ENCODE measurements at regions not wholly inside any gene's neighbourhood (a gene's known extent, or its start where the extent isn't known, plus 50 kb on each side); places are given as distances from the start of the nearest gene placed in this dataset.

GRCh38 chr2:190809139-190809764, 71.4 kb upstream of the GLS start:
- Histone ChIP-seq H3K36me3 (ENCODE audit: control insufficient read depth in 2 of 2, extremely low read depth in 1 of 2, insufficient read depth in 2 of 2, low read length in 2 of 2) (no peaks in the 10 kb centered on the region), H3K9me1 (replicated peaks; ENCODE audit: control insufficient read depth, extremely low read depth, insufficient read depth, low read length) (no peaks in the 10 kb centered on the region), H3K4me1 (ENCODE audit: control insufficient read depth, extremely low read depth, insufficient read depth, low read length) (no peaks in the 10 kb centered on the region), H3K9me3 (replicated peaks; ENCODE audit: control insufficient read depth, insufficient read depth, low read length) (no peaks in the 10 kb centered on the region), H3K27ac (ENCODE audit: insufficient read depth, low read depth, low read length) (no peak overlapping the region), H2AFZ (ENCODE audit: low read depth, low read length) (no peak overlapping the region), H3K4me2 (ENCODE audit: insufficient read depth, low read length) (no peak overlapping the region), H3K4me3 (replicated peaks in 1 of 3; ENCODE audit: insufficient read depth in 1 of 3, low read depth in 1 of 3, low read length in 3 of 3) (no peak overlapping the region), H3K9ac (replicated peaks; ENCODE audit: extremely low read depth, insufficient read depth, low read length) (no peak overlapping the region), H4K20me1 (replicated peaks; ENCODE audit: control insufficient read depth, extremely low read depth, insufficient read depth, low read length) (no peaks in the 10 kb centered on the region), H3K27me3 (ENCODE audit: control insufficient read depth in 2 of 2, insufficient read depth in 2 of 2, low read length in 2 of 2) (peaks cover 0 to 8% of the 10 kb centered on the region in 2 experiments), H3K79me2 (ENCODE audit: control insufficient read depth, insufficient read depth, low read length) (no peaks in the 10 kb centered on the region)
- TF ChIP-seq, protein P1, sequence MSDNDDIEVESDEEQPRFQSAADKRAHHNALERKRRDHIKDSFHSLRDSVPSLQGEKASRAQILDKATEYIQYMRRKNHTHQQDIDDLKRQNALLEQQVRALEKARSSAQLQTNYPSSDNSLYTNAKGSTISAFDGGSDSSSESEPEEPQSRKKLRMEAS (IDR thresholded peaks at IDR 0.05; ENCODE audit: insufficient read depth, insufficient read length): no peak
- no peak for TF ChIP-seq JUN (IDR thresholded peaks at IDR 0.05; ENCODE audit: borderline replicate concordance, insufficient read depth, insufficient read length, low read depth)
- TF ChIP-seq EZH2 (IDR thresholded peaks at IDR 0.05; ENCODE audit: borderline replicate concordance, low read depth, low read length, severe bottlenecking): no peak
- no peak for TF ChIP-seq POLR2A (IDR thresholded peaks at IDR 0.05; ENCODE audit: low read depth, low read length)
- TF ChIP-seq POLR2AphosphoS5 (IDR thresholded peaks at IDR 0.05; ENCODE audit: insufficient read depth, low read depth, low read length): no peak
- no peak for TF ChIP-seq GATA2 (IDR thresholded peaks at IDR 0.05; ENCODE audit: insufficient read depth, insufficient read length, low read depth, low read length)
- TF ChIP-seq, protein P2, sequence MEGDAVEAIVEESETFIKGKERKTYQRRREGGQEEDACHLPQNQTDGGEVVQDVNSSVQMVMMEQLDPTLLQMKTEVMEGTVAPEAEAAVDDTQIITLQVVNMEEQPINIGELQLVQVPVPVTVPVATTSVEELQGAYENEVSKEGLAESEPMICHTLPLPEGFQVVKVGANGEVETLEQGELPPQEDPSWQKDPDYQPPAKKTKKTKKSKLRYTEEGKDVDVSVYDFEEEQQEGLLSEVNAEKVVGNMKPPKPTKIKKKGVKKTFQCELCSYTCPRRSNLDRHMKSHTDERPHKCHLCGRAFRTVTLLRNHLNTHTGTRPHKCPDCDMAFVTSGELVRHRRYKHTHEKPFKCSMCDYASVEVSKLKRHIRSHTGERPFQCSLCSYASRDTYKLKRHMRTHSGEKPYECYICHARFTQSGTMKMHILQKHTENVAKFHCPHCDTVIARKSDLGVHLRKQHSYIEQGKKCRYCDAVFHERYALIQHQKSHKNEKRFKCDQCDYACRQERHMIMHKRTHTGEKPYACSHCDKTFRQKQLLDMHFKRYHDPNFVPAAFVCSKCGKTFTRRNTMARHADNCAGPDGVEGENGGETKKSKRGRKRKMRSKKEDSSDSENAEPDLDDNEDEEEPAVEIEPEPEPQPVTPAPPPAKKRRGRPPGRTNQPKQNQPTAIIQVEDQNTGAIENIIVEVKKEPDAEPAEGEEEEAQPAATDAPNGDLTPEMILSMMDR (IDR thresholded peaks at IDR 0.05; ENCODE audit: extremely low read depth in 1 of 2, insufficient read depth in 1 of 2, low read depth in 1 of 2, low read length in 2 of 2): no peak
- no peak for TF ChIP-seq MYC (IDR thresholded peaks at IDR 0.05; ENCODE audit: low read depth, low read length)
- no peak for TF ChIP-seq FOS (IDR thresholded peaks at IDR 0.05; ENCODE audit: borderline replicate concordance, insufficient read depth, low read length)
- dilution Hi-C loops (cut with MboI; ENCODE audit: extremely low pct_ligation_motif_present, low sequenced_read_pairs): no loop called here
- DNase-seq (ENCODE audit: low read depth, low spot score) (no peak), FAIRE-seq (no peak)
- ChIA-PET CTCF (interaction anchor here (0.9 to 1.4 kb wide), 2 partner anchors 18 to 243 kb away, joined by 3 to 4 read pairs; no protein-coding TSS in a partner anchor), POLR2A (no interaction called here)
- BruUV-seq (replicated peaks): no TSS peak
- intact Hi-C loops (cut with micrococcal nuclease): no loop called here
